Suppressor macrophage treated with lipopolysaccharide for 4 hours (primary cell): ENCODE measurements at regions not wholly inside any gene's neighbourhood (a gene's known extent, or its start where the extent isn't known, plus 50 kb on each side); places are given as distances from the start of the nearest gene placed in this dataset.
"Not testable (repeated sequence)": the region's sequence is repeated elsewhere in the genome, so short reads cannot be mapped to it uniquely, and the experiment has no call there.

Experiments used
- DNase-seq: peaks from one replicate; pipeline ENCODE4 v3.0.0-alpha.2; 2020

DNA sequence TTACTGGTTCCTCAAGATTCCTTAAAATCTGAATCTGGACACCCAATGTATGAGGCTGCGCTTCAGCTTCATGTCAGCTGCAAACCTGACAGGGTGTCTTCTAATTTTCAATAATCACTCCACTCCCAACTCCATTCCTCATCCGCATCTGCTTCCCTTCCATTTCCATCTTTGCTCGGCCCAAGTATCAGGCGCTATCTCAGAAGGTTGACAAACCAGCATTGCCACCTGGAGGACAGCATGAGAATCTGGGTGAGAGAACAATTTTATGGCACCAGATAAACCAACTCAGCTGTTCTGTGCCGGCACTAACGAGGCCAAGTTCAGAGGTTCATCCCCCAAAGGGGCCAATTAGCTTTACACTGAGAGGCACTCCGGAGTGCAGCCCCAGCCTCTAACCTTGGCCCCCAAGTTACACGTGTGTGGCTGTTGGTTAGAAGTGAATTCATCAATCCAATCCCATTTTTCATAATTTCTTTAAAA, 79.1 kb upstream of the LMO2 start:
- peak; percentile 78 for DNase-seq

GRCh38 chr11:33967451-33967850, 75.6 kb upstream of the LMO2 start:
- DNase-seq = no peak

- DNase-seq = no peak
Measured at GRCh38 chr11:33965032-33965431, 73.2 kb upstream of the LMO2 start.

- peak; percentile 83 for DNase-seq
Measured at GRCh38 chr11:33959855-33960400, 68.1 kb upstream of the LMO2 start.

- DNase-seq = no peak
Measured at GRCh38 chr11:33957304-33957917, 65.5 kb upstream of the LMO2 start.

- peak; percentile 49 for DNase-seq
Measured at GRCh38 chr11:33956611-33957010, 64.7 kb upstream of the LMO2 start.

GRCh38 chr11:33953289-33953688, 61.4 kb upstream of the LMO2 start:
- no peak for DNase-seq

- no peak for DNase-seq
Measured at GRCh38 chr11:33952805-33953204, 60.9 kb upstream of the LMO2 start.

DNA sequence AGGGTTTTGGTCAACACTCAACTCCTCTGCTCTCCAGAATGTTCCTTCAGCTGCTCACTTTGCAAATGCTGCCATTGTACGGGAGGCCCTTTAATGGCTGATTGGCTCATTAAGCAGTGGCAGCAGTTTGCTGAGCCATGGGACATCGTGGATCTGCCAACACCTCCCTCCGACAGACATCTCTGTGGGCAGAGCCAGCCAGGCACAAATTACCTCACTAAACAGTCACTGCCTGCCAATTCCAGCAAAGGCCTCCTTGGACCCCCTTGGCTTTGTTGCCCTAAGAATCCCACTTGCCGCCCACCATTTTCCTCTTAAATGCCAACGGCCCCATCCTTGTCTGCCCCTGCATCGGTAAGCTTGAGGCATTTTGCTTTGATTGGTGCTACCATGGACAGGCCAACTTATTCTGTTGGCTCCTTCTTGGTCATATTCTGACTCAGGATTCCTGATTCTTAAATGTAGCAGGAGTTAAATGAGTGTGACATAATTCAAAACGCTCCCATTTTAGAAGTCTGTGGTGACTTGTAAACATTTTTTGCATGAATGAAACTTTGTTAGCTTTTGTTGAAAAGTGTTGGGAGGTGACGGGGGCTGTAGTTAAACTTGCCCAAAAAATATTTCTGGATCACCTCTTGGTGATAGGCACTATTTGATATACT, 57.5 kb upstream of the LMO2 start:
- no peak for DNase-seq

- no peak for DNase-seq
Measured at GRCh38 chr11:33948494-33948893, 56.6 kb upstream of the LMO2 start.

DNA sequence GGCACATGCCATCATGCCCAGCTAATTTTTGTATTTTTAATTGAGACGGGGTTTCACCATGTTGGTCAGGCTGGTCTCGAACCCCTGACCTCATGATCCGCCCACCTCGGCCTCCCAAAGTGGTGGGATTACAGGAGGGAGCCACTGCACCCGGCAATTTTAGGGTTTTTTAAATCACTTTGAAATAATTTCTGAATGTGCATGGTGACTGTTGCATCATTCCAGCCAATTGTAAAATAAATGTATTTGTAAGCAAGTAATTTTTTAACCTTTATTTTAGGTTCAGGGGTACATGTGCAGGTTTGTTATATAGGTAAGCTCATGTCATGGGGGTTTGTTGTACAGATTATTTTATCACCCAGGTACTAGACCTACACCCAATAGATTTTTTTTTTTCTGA, 56.0 kb upstream of the LMO2 start:
- DNase-seq = not testable (repeated sequence)

DNA sequence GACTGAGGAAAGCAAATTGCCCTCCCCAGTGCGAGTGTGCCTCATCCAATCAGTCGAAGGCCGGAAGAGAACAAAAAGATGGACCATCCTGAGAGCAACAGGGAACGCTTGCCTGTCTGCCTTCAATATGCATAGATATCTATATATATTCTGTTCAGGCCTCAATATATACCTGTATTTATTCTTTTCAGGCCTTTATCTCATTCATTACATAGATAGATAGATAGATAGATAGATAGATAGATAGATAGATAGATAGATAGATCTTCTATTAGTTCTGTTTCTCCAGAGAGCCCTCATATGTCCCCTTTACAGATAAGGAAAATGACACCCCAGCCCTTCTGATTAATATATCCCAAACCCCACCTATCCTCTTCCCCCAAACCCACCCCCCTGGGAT, 55.1 kb upstream of the LMO2 start:
- DNase-seq = no peak

DNA sequence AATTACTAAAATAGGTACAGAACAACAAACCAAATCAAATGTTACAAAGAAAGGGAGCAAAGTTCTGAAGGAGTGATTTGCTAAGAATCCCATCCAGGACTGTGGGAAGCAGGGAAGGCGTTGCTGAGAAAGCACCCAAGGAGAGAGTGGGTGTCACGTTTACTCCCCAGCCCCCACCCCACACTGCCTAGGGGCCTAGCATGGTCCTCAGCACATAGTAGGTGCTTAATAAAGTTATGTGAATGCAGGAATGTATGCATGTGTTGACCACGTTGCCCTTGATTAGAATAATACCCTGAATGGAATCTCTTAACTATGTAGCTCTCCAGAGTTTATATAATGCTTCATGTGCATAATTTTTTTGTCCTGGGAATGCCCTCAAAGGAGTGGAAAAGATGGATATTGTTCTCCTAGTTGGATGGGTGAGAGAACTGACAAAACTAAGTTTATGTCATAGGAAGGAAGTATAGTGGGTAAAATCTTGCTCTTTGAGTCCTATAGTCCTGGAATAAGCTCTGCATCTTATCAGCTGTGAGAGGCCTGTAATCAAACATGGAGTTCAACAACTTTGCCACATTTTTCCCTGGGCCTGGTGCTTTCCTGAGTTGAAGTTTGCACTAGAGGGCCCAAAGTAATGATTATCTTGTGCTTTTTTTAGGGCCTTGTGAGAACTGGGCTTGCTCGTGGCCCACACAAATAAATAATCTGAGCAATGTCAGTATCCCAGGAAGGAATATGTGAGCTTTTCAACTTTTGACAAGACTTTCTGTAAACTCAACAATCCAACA, 53.8 kb upstream of the LMO2 start:
- no peak for DNase-seq

GRCh38 chr11:33944693-33945424, 53.0 kb upstream of the LMO2 start:
- no peak for DNase-seq

- DNase-seq = no peak
Measured at GRCh38 chr11:33944345-33944692, 52.4 kb upstream of the LMO2 start.

- peak; percentile 95 for DNase-seq
Measured at GRCh38 chr11:33942954-33943353, 51.1 kb upstream of the LMO2 start.

DNA sequence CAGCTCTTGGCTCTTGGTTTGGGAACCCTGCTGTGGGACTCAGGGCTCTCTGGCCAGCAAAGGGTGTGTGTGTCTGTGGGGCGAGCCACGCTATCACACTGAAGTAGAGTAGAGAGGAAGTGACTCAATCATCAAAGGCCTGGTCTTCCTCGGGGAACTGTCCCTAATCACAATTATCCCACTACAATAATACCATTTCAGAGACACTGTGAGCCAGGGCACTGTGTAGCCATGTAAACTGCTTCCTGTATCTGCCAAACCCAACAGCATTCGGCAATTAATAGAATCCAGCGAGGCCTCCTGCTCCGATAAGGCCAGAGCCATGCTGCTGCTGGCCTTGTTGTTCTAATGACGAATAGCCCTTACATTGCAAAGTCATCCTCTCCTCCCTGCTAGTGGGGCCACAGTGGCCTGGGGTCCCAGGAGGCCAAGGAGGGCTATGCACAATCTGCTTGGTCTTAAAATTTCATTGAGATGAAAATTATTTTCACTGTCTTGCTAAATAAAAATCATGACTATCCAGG, 49.8 kb upstream of the LMO2 start:
- DNase-seq = peak; percentile 68
